LNCaP clone FGC (cell line): ENCODE measurements at regions not wholly inside any gene's neighbourhood (a gene's known extent, or its start where the extent isn't known, plus 50 kb on each side); places are given as distances from the start of the nearest gene placed in this dataset.

Experiments
- DNase-seq: peaks from one replicate; pipeline ENCODE4 v3.0.0-alpha.2; 2011; ENCODE audit warnings: low read depth
- H3K4me3 ChIP-seq: 2 replicates; pipeline ENCODE4 v1.5.1; 2011; ENCODE audit warnings: mild to moderate bottlenecking, low read depth, low read length, control low read depth
- CTCF ChIP-seq: IDR thresholded peaks from 2 replicates; pipeline ENCODE4 v1.5.1; 2012; ENCODE audit warnings: mild to moderate bottlenecking; ENCODE audit not compliant: control insufficient read depth, insufficient read depth; ENCODE audit errors: extremely low read depth

DNA sequence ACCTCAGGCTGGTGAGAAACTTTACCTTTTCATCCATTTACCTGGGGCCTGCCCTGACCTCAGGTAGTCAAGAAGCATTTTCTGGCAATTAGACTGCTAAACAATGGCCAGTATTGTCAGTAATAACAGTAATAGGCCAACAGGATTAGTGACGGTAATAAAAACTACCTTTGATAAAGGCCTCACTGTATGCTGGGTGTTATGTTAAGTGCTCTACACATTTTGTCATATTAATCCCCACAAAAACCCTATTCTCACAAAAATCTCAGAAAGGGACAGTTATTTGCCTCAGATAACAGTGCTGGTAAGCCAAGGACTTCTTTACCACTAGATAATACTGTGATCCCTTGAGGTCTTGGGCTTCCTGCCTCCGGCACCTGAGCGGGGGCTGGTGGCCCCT lies 191.4 kb downstream of the FOXD2 start:
- TF ChIP-seq CTCF, result no peak
- H3K4me3 ChIP-seq, result no peak overlapping the region
- DNase-seq, result no peak

DNA sequence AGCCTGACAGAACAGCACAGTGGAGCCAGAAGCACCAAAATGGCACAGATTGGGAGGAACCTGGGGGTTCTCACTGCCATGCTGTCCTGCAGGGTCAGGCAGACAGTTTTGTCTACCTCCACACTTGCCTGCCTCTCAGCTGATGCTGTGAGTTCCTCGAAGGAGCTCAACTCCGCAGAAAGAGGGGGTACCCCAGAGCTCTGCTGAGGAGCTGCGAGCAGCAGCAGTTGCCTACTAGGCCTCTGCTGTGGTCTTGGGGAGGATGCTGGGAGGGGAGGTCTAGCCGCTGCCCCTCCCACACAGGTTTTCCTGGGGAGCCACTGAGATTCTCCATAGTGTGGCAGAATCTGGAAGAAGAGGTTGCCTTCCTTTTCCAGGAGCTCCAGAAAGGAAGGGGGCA lies 192.5 kb downstream of the FOXD2 start:
- no peak for TF ChIP-seq CTCF
- no peak overlapping the region for H3K4me3 ChIP-seq
- no peak for DNase-seq

GRCh38 chr1:47631411-47631995 lies 193.7 kb downstream of the FOXD2 start:
- no peak for DNase-seq
- H3K4me3 ChIP-seq, result no peak overlapping the region
- no peak for TF ChIP-seq CTCF

GRCh38 chr1:47635111-47635510 lies 197.3 kb downstream of the FOXD2 start:
- DNase-seq, result no peak
- TF ChIP-seq CTCF, result no peak
- H3K4me3 ChIP-seq, result no peak overlapping the region

- H3K4me3 ChIP-seq, result no peak overlapping the region
- DNase-seq, result no peak
- TF ChIP-seq CTCF, result no peak
Measured at GRCh38 chr1:47635597-47635996, 197.8 kb downstream of the FOXD2 start.

DNA sequence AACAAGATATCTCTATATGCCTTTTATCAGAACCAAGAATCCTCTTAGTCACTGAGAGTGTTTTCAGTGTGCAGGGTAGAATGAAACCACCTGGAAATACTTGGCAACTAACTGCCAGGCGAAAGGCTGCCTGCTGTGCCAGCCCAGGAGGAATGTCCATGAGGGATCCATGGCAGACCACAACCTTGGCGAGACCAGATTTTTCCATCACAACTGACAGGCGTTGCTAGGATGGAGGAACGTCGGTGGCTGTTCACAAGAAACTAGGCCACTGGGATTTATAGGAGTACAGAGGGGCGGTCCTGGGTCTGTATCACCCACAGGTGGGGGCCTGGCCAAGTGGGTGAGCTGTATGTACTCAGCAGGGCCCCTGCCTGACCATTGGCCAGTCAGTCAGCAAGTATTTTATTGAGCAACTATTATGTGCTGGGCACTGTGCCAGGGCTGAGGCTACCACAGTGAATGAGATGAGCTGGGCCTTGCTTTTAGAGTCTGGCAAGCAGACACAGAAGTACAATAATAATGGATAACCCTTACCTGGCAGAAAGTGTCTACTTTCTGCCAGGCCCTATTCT lies 199.4 kb downstream of the FOXD2 start:
- no peak overlapping the region for H3K4me3 ChIP-seq
- TF ChIP-seq CTCF, result no peak
- DNase-seq, result no peak

- DNase-seq, result no peak
- no peak overlapping the region for H3K4me3 ChIP-seq
- TF ChIP-seq CTCF, result no peak
Measured at GRCh38 chr1:47638240-47638639, 200.4 kb downstream of the FOXD2 start.
